Heart left ventricle (tissue), 16 donors: ENCODE measurements at regions not wholly inside any gene's neighbourhood (a gene's known extent, or its start where the extent isn't known, plus 50 kb on each side); places are given as distances from the start of the nearest gene placed in this dataset.

Source experiments
- ATAC-seq, 4 donors: fragments of 200-7000 bp; cut with Tn5 transposase; one replicate each; pipeline ENCODE4 v1.9.1; 2020 to 2022; ENCODE audit warnings: moderate library complexity in 4 of 4, mild to moderate bottlenecking in 3 of 4, moderate number of reproducible peaks in 1 of 4
- DNase-seq, 5 donors: peaks; one replicate each; pipeline ENCODE4 v3.0.0-alpha.2; 2020
- H3K27ac ChIP-seq, 12 donors: fragments of 200-600 bp; sonication (generic) in 4 of 12; one replicate each; pipeline versions ENCODE4 v1.5.0 to v1.8.0; 2016 to 2022; ENCODE audit warnings: mild to moderate bottlenecking in 2 of 12
- H3K27me3 ChIP-seq, 9 donors: fragments of 200-600 bp; sonication (generic) in 2 of 9; one replicate each; pipeline versions ENCODE4 v1.5.1 to v1.8.0; 2016 to 2022; ENCODE audit warnings: mild to moderate bottlenecking in 3 of 9
- H3K36me3 ChIP-seq, 9 donors: fragments of 200-600 bp; sonication (generic) in 2 of 9; one replicate each; pipeline versions ENCODE4 v1.5.0 to v1.8.0; 2018 to 2022; ENCODE audit warnings: mild to moderate bottlenecking in 2 of 9
- H3K4me1 ChIP-seq, 12 donors: fragments of 200-600 bp; sonication (generic) in 4 of 12; one replicate each; pipeline versions ENCODE4 v1.5.0 to v1.8.0; 2016 to 2022; ENCODE audit warnings: mild to moderate bottlenecking in 3 of 12
- H3K4me3 ChIP-seq, 12 donors: fragments of 200-600 bp; sonication (generic) in 4 of 12; one replicate each; pipeline versions ENCODE4 v1.5.0 to v1.8.0; 2017 to 2022; ENCODE audit warnings: mild to moderate bottlenecking in 9 of 12, moderate library complexity in 4 of 12
- H3K9me3 ChIP-seq, 12 donors: fragments of 200-600 bp; sonication (generic) in 4 of 12; one replicate each; pipeline versions ENCODE4 v1.5.0 to v1.8.0; 2016 to 2022; ENCODE audit warnings: mild to moderate bottlenecking in 1 of 12
- POLR2A ChIP-seq, 2 donors: fragments of 450-650 bp; IDR thresholded peaks; one replicate each; pipeline ENCODE4 v1.6.1; 2017; ENCODE audit warnings: antibody characterized with exemption in 2 of 2, mild to moderate bottlenecking in 2 of 2, moderate library complexity in 2 of 2
- WGBS, 4 donors: extraction: QIAGEN DNeasy Blood & Tissue Kit in 2 of 4; methylation state at CpG; one replicate each; pipeline versions ENCODE4 v1.1.5 to v1.1.7; 2013 to 2018; 5-methylcytosine and 5-hydroxymethylcytosine counted together
- intact Hi-C, 10 donors: fragments of 100-400 bp; cut with DNase I; formaldehyde crosslinking; loops; one replicate each; pipeline versions ENCODE4 v1.11.1 to v1.14.2; 2022
- TF ChIP-seq, protein P1 (sequence below), 12 donors: fragments of 200-600 bp; sonication (generic) in 4 of 12; IDR thresholded peaks; one replicate each; pipeline versions ENCODE4 v1.5.0 to v1.8.0; 2018 to 2022; ENCODE audit warnings: antibody characterized with exemption in 12 of 12, mild to moderate bottlenecking in 5 of 12
- donor health status: ischemic (EF 13 %, LVEDD 7.1; RV severe dilation, severe dysfunction).
- donor health status: healthy with polysubstance abuse.
- donor health status: DM: no; HTN: yes; CAD: no.
- donor health status: DM: no; HTN: no; CAD: no.
- donor health status: ischemic (EF 25% LVEDD 6.9; RV normal size, moderate dysfunction).
- donor health status: ischemic (EF 25% LVEDD 5.7; RV mildly dilated, moderate dysfunction).
- donor health status: healthy.
- donor health status: DM: yes; HTN: yes; CAD: no.
- donor health status: ischemic (EF 35%, LVEDD 5.7; RV mildly dilated, moderate dysfunction).
- donor health status: nonischemic (EF 11% LVEDD 7.7; RV severe dilation, severe dysfunction).
- donor health status: DM: yes; HTN: yes; CAD: no.
- donor health status: PGD.
- donor health status: ischemic (EF 29% LVEDD 5.4; RV normal size, mild dysfunction).
- donor health status: nonischemic (EF 23%, LVEDD 6.1; RV moderate dilation, normal function).

DNA sequence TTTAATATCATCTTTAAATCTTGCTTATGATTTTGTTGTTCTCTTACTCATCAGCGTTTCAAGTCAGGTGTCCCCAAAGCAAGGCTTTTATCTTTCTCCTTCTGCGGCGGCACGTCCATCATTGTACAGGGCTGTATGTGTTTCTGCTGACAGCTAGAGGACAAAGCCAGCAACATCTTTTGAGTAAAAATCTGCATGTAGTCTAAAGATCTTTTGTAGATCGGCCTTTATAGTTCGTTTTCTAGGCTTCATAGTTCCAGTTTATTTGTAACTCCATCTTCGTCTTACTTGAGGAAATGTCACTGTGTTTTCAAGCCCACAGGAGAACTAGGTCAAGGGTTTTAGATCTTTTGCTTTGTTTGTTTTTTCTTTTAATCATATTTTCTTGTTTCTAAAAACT is 211.4 kb upstream of the TOPAZ1 start:
- intact Hi-C loops = no loop called here
- no peak for TF ChIP-seq POLR2A (IDR thresholded peaks at IDR 0.05)
- TF ChIP-seq, protein P1, sequence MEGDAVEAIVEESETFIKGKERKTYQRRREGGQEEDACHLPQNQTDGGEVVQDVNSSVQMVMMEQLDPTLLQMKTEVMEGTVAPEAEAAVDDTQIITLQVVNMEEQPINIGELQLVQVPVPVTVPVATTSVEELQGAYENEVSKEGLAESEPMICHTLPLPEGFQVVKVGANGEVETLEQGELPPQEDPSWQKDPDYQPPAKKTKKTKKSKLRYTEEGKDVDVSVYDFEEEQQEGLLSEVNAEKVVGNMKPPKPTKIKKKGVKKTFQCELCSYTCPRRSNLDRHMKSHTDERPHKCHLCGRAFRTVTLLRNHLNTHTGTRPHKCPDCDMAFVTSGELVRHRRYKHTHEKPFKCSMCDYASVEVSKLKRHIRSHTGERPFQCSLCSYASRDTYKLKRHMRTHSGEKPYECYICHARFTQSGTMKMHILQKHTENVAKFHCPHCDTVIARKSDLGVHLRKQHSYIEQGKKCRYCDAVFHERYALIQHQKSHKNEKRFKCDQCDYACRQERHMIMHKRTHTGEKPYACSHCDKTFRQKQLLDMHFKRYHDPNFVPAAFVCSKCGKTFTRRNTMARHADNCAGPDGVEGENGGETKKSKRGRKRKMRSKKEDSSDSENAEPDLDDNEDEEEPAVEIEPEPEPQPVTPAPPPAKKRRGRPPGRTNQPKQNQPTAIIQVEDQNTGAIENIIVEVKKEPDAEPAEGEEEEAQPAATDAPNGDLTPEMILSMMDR (IDR thresholded peaks at IDR 0.05) = no peak
- H3K4me3 ChIP-seq = no peak overlapping the region
- no peak overlapping the region for H3K27ac ChIP-seq
- peaks cover 0 to 40% (median 9%) of the 10 kb centered on the region in 9 donors for H3K27me3 ChIP-seq
- no peaks in the 10 kb centered on the region for H3K4me1 ChIP-seq
- no peaks in the 10 kb centered on the region for H3K9me3 ChIP-seq
- no peak for DNase-seq
- H3K36me3 ChIP-seq = no peaks in the 10 kb centered on the region
- ATAC-seq = no peak
- WGBS, 4 donors = 85 to 87% (median 86%) methylated on average over 7 of the region's 7 CpGs

DNA sequence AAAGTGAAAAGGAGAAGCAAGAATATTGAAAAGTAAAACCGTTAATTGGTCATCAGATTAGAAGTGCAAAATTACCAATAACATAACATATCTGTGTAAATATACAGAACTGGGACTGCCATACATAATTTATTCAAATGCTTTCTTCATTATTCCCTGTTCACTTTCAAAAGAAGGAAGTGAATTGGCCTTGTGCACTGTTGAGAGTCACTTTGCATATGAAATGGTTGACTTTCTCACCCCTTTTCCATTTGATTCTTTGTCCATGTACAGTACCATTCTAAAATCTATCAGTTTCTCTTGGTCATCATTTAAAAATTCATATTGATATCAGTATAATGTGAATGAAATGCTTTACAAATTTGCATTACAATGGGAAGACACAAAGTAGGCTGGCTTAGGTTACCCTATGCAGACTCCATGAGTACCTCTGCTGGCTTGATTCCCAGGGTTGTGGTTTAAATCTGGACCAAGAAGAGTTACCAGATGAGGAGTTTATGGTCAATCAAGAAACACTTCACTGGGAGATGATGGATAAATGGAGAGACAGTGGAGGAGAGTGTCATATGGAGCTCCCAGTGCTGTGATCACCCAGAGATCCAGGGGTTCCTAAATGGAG is 210.9 kb upstream of the TOPAZ1 start:
- ATAC-seq = no peak
- no peak for TF ChIP-seq POLR2A (IDR thresholded peaks at IDR 0.05)
- TF ChIP-seq, protein P1 (IDR thresholded peaks at IDR 0.05) = no peak
- no peaks in the 10 kb centered on the region for H3K9me3 ChIP-seq
- H3K4me1 ChIP-seq = no peaks in the 10 kb centered on the region
- 78 to 93% (median 83%) methylated on average over 1 of the region's 1 CpG for WGBS, 4 donors
- H3K27me3 ChIP-seq = peaks cover 0 to 39% (median 9%) of the 10 kb centered on the region in 9 donors
- intact Hi-C loops = no loop called here
- no peak overlapping the region for H3K4me3 ChIP-seq
- no peaks in the 10 kb centered on the region for H3K36me3 ChIP-seq
- H3K27ac ChIP-seq = no peak overlapping the region
- DNase-seq = no peak

DNA sequence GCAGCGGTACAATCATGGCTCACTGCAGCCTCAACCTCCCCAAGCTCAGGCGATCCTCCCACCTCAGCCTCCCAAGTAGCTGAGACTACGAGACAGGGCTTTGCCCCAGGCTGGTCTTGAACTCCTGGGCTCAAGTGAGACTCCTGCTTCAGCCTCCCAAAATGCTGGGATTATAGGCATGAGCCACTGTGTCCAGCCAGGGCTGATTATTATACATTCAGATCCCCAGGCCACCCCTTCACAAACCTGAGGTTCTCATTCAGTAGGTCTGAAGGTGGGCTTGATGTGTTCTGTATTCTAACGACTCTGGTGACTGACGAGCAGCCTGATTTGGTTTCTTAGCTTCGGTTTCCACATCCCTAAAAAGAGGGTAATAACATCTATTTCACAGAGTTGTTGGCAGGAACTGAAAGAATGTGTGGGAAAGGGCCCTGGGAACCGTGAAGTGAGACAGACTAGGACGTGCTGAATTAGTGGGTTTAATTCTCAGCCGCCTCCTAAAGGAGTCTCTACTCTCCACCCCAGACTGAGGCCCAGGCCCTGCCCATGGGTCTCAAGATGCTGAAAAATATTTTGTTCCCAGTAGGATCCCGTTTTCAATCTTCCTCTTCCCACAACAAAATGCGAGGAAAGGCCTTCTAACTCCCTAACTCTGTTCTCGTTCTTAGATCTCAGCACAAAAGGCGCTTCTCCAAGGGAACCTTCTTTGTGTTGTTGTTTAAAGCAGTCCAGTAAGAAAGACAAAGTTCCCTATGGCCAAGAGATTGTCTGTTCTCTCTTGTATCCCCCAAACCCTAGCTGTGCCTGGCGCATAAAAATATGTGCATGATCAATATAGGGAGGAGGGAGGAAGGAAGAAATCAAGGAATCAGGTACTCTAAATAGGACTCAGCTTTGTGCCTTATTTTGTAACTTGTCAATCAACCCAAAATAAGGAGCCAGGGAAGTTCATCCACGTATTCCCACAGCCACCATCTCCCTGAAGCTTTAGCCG is 210.0 kb upstream of the TOPAZ1 start:
- intact Hi-C loops = no loop called here
- H3K36me3 ChIP-seq = no peaks in the 10 kb centered on the region
- no peak for ATAC-seq
- 77 to 83% (median 80%) methylated on average over 16 of the region's 16 CpGs for WGBS, 4 donors
- no peak overlapping the region for H3K4me3 ChIP-seq
- H3K27ac ChIP-seq = no peak overlapping the region
- TF ChIP-seq POLR2A (IDR thresholded peaks at IDR 0.05) = no peak
- TF ChIP-seq, protein P1 (IDR thresholded peaks at IDR 0.05) = no peak
- no peaks in the 10 kb centered on the region for H3K9me3 ChIP-seq
- H3K4me1 ChIP-seq = no peaks in the 10 kb centered on the region
- H3K27me3 ChIP-seq = peaks cover 0 to 39% (median 9%) of the 10 kb centered on the region in 9 donors
- DNase-seq = no peak

DNA sequence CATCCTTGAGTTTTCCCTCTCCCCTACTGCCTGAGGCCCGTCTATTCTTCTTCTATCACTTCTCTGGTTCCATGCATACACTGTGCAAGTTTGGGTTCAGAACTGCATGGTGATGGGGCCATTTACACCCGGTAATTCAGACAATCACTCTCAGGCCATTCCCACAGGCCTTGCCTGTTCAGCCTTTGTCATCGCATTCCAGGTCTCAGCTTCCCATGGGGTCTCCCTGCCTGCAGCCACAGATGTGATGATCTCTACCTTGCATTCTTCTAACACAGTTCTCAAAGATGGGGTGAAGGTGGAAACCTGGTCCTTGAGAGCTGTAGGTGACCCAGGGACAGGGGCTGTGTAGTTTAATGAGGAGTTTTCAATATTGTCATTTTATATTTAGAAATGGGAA is 209.2 kb upstream of the TOPAZ1 start:
- H3K9me3 ChIP-seq = no peaks in the 10 kb centered on the region
- no peak overlapping the region for H3K27ac ChIP-seq
- H3K4me1 ChIP-seq = no peaks in the 10 kb centered on the region
- DNase-seq (no peak), ATAC-seq (no peak)
- H3K36me3 ChIP-seq = no peaks in the 10 kb centered on the region
- TF ChIP-seq, protein P1 (IDR thresholded peaks at IDR 0.05) = no peak
- TF ChIP-seq POLR2A (IDR thresholded peaks at IDR 0.05) = no peak
- WGBS, 4 donors = 61 to 79% (median 69%) methylated on average over 3 of the region's 3 CpGs
- no peak overlapping the region for H3K4me3 ChIP-seq
- intact Hi-C loops = no loop called here
- peaks cover 0 to 38% (median 9%) of the 10 kb centered on the region in 9 donors for H3K27me3 ChIP-seq
